ENCODE measurements at regions not wholly inside any gene's neighbourhood (a gene's known extent, or its start where the extent isn't known, plus 50 kb on each side); places are given as distances from the start of the nearest gene placed in this dataset.

- TF ChIP-seq REST (IDR thresholded peaks at IDR 0.05; ENCODE audit: borderline replicate concordance) (peak; percentile 17; the same call in 1 of the 2 replicates), REST (CRISPR knock-in tag; IDR thresholded peaks at IDR 0.05; ENCODE audit: low read depth) (no peak), RBM25 (IDR thresholded peaks at IDR 0.05; ENCODE audit: low read depth, low read length, severe bottlenecking) (peak; percentile 77), RCOR1 (IDR thresholded peaks at IDR 0.05; ENCODE audit: borderline replicate concordance in 1 of 2, low read depth in 2 of 2, low read length in 2 of 2) (no peak), NR3C1 (CRISPR knock-in tag; IDR thresholded peaks at IDR 0.05) (no peak), KAT2B (IDR thresholded peaks at IDR 0.05; ENCODE audit: low read depth, low read length) (no peak), RFX5 (IDR thresholded peaks at IDR 0.05; ENCODE audit: low read depth, low read length) (no peak), NR2C1 (IDR thresholded peaks at IDR 0.05) (no peak), NR2C1 (tag; IDR thresholded peaks at IDR 0.05) (no peak), SMC3 (conservative IDR thresholded peaks at IDR 0.05; ENCODE audit: insufficient read depth, low read depth, low read length) (peak; percentile 41; the same call in 1 of the 2 replicates), ZNF785 (CRISPR knock-in tag; IDR thresholded peaks at IDR 0.05) (no peak), MLLT1 (IDR thresholded peaks at IDR 0.05) (no peak), FOS (IDR thresholded peaks at IDR 0.05; ENCODE audit: extremely low read depth, insufficient read length) (no peak), SREBF2 (CRISPR knock-in tag; IDR thresholded peaks at IDR 0.05) (no peak), DPF2 (IDR thresholded peaks at IDR 0.05) (no peak), IRF1 (CRISPR knock-in tag; IDR thresholded peaks at IDR 0.05; ENCODE audit: borderline replicate concordance) (no peak)
Observed at GRCh38 chr12:107402041-107403022, 283.3 kb upstream of the PWP1 start (continued).
